ENCODE measurements at regions not wholly inside any gene's neighbourhood (a gene's known extent, or its start where the extent isn't known, plus 50 kb on each side); places are given as distances from the start of the nearest gene placed in this dataset.

- 81 to 87% (median 84%) methylated on average over 4 of the region's 4 CpGs for WGBS, 4 donors
- H3K4me3 ChIP-seq: no peak overlapping the region
- TF ChIP-seq, protein P1, sequence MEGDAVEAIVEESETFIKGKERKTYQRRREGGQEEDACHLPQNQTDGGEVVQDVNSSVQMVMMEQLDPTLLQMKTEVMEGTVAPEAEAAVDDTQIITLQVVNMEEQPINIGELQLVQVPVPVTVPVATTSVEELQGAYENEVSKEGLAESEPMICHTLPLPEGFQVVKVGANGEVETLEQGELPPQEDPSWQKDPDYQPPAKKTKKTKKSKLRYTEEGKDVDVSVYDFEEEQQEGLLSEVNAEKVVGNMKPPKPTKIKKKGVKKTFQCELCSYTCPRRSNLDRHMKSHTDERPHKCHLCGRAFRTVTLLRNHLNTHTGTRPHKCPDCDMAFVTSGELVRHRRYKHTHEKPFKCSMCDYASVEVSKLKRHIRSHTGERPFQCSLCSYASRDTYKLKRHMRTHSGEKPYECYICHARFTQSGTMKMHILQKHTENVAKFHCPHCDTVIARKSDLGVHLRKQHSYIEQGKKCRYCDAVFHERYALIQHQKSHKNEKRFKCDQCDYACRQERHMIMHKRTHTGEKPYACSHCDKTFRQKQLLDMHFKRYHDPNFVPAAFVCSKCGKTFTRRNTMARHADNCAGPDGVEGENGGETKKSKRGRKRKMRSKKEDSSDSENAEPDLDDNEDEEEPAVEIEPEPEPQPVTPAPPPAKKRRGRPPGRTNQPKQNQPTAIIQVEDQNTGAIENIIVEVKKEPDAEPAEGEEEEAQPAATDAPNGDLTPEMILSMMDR (IDR thresholded peaks at IDR 0.05): no peak
- TF ChIP-seq POLR2A (IDR thresholded peaks at IDR 0.05): no peak
- intact Hi-C loops (cut with DNase I): no loop called here
- no peak overlapping the region for H3K27ac ChIP-seq
- no peak for DNase-seq
- H3K4me1 ChIP-seq (replicated peaks in 1 of 2): no peaks in the 10 kb centered on the region
- H3K27me3 ChIP-seq: no peaks in the 10 kb centered on the region
- H3K36me3 ChIP-seq (replicated peaks in 1 of 2): no peaks in the 10 kb centered on the region
- H3K9me3 ChIP-seq (replicated peaks in 1 of 3): no peaks in the 10 kb centered on the region
These were observed 406.7 kb upstream of the NR2F2 start for GRCh38 chr15:95923792-95924191.

DNA sequence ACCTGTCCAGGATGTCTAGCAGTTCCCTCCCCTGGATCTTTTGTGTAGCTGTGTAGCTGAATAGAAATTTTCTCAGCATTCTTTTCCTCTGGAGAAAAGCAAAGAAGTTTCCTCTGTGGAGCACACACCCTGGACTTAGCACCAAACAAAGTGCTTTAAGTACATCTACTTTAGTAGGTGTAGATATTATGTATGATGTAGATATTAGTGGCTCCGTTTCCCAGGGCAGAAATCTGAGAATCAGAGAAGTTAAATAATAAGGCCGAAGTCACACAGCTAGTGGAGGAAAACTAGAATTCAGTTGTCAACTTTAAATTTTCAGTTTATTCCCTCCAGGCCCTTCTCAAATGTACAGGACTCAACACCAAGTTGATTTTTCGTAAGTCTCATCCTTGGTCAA is 401.7 kb upstream of the NR2F2 start:
- Histone ChIP-seq H3K4me3 (no peak overlapping the region), H3K36me3 (replicated peaks in 1 of 2) (no peaks in the 10 kb centered on the region), H3K9me3 (replicated peaks in 1 of 3) (no peaks in the 10 kb centered on the region), H3K27me3 (peaks cover 4% of the 10 kb centered on the region), H3K27ac (no peak overlapping the region), H3K4me1 (replicated peaks in 1 of 2) (no peaks in the 10 kb centered on the region)
- intact Hi-C loops (cut with DNase I): no loop called here
- 79 to 90% (median 87%) methylated on average over 3 of the region's 3 CpGs for whole genome bisulfite sequencing, 4 donors
- TF ChIP-seq POLR2A (IDR thresholded peaks at IDR 0.05): no peak
- TF ChIP-seq, protein P1 (IDR thresholded peaks at IDR 0.05): no peak
- DNase-seq: no peak

DNA sequence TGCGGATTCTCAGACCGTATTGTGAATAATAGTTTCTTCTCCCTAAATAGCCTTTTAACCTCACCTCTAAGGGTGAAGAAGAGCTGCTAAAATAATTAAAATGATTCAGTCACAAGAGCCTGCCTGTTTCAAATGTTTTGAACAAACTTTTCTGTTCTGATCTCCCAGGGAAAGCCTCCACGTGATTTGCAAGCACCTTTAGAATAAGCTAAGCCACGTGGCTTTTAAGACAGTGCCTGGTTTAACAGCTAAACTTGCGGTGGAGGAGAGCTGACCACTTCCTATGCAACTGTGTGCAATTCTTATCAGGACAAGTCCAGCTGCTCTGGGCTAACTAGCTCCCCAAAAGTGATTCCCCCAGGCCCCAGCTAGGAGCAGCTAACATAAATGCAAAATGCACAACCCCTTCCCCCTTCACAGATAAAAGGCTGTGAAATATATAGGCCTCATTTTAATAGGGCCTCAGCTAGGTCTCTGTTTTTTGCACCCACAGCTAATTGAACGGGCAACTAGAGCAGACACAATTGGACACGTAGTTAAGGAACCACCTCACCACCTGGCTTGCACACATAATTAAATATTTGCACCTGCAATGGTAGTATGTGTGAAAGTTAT is 401.2 kb upstream of the NR2F2 start:
- intact Hi-C loops (cut with DNase I): no loop called here
- H3K9me3 ChIP-seq (replicated peaks in 1 of 3): no peaks in the 10 kb centered on the region
- WGBS, 4 donors: 69 to 77% (median 72%) methylated on average over 7 of the region's 7 CpGs

DNA sequence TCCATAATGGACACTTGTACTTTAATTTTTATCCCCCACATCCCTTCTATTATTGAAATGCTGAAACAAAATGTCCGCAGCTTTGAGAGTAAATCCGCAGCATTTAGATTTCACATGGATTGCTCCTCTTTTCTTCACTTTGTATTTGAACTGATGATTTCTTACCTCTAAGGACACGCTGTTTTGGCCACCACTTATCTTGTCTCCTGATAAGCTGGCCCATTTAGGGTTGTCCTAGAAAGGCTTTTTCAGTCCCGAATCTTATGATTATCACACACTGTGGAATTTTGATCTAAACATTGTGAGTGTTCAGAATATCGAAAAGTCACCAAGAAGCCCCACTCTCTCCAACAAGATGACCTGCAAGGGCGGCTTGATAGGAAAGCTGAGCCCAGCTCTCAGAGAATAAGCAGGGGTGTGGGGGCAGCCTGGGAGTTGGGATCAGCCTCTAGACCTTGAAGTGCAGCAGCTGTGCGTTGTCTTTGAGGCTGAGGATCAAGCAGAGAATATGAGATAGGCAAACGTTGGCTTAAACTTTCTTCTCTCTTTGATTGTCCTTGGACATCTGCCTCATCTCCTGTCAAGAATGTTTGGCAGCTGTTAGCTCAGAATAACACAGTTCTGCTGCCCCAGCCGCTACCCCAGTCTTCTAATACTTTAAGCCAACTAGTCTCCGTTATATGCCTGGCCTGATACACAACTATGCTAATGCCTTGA is 399.7 kb upstream of the NR2F2 start:
- peaks cover 4% of the 10 kb centered on the region for H3K27me3 ChIP-seq
- H3K9me3 ChIP-seq (replicated peaks in 1 of 3): no peaks in the 10 kb centered on the region
- H3K36me3 ChIP-seq (replicated peaks in 1 of 2): no peaks in the 10 kb centered on the region
- no peak for DNase-seq
- intact Hi-C loops (cut with DNase I): no loop called here
- TF ChIP-seq POLR2A (IDR thresholded peaks at IDR 0.05): no peak
- TF ChIP-seq, protein P1 (IDR thresholded peaks at IDR 0.05): no peak
- H3K4me1 ChIP-seq (replicated peaks in 1 of 2): no peaks in the 10 kb centered on the region
- 52 to 61% (median 57%) methylated on average over 9 to 10 of the region's 10 CpGs for WGBS, 4 donors
- no peak overlapping the region for H3K27ac ChIP-seq
- no peak overlapping the region for H3K4me3 ChIP-seq

More for the DNA sequence above, 401.2 kb upstream of the NR2F2 start:
- Histone ChIP-seq H3K4me1 (replicated peaks in 1 of 2) (no peaks in the 10 kb centered on the region), H3K27me3 (peaks cover 4% of the 10 kb centered on the region), H3K36me3 (replicated peaks in 1 of 2) (no peaks in the 10 kb centered on the region), H3K27ac (no peak overlapping the region), H3K4me3 (no peak overlapping the region)
- no peak for DNase-seq
- TF ChIP-seq, protein P1 (IDR thresholded peaks at IDR 0.05): no peak
- no peak for TF ChIP-seq POLR2A (IDR thresholded peaks at IDR 0.05)
